K562 (cell line): ENCODE measurements at regions not wholly inside any gene's neighbourhood (a gene's known extent, or its start where the extent isn't known, plus 50 kb on each side); places are given as distances from the start of the nearest gene placed in this dataset.

Experiments
- CCNT2 ChIP-seq: IDR thresholded peaks from 2 replicates; pipeline ENCODE4 v1.6.1; 2011; ENCODE audit warnings: borderline replicate concordance, low read depth, mild to moderate bottlenecking, moderate library complexity, mixed read lengths, low read length; ENCODE audit not compliant: insufficient read length; ENCODE audit errors: extremely low read depth
- FIP1L1 ChIP-seq: fragments of 200-400 bp; formaldehyde crosslinking; IDR thresholded peaks from 2 replicates; pipeline ENCODE4 v1.6.1; 2018; ENCODE audit warnings: mild to moderate bottlenecking, low read depth, low read length; ENCODE audit not compliant: poor library complexity, severe bottlenecking
- KAT8 ChIP-seq: fragments of 450-650 bp; IDR thresholded peaks from 2 replicates; pipeline ENCODE4 v1.6.1; 2016; ENCODE audit warnings: low read depth, mild to moderate bottlenecking
- KLF16 ChIP-seq: IDR thresholded peaks from 2 replicates; pipeline ENCODE4 v1.6.1; 2016; ENCODE audit warnings: antibody characterized with exemption
- POLR2A ChIP-seq: fragments of 450-650 bp; conservative IDR thresholded peaks from 2 replicates; pipeline ENCODE4 v1.6.1; 2016
- PREB ChIP-seq: sonication (generic); formaldehyde crosslinking; IDR thresholded peaks from 2 replicates; pipeline ENCODE4 v1.8.1; 2023; ENCODE audit warnings: mild to moderate bottlenecking, missing genetic modification reagents
- SMAD1 ChIP-seq: fragments of 150-350 bp; IDR thresholded peaks from 2 replicates; pipeline ENCODE4 v1.6.1; 2014; ENCODE audit warnings: low read length, low read depth; ENCODE audit not compliant: partially characterized antibody
- TAL1 ChIP-seq: fragments of 450-650 bp; IDR thresholded peaks from 2 replicates; pipeline ENCODE4 v1.6.1; 2016; ENCODE audit warnings: mild to moderate bottlenecking
- U2AF2 ChIP-seq: fragments of 200-400 bp; formaldehyde crosslinking; optimal IDR thresholded peaks from 2 replicates; pipeline ENCODE3; 2017; ENCODE audit warnings: low read depth, mild to moderate bottlenecking, low read length
- ZBTB5 ChIP-seq: fragments of 450-650 bp; IDR thresholded peaks from 2 replicates; pipeline ENCODE4 v1.6.1; 2017; ENCODE audit warnings: antibody characterized with exemption
- ZC3H11A ChIP-seq: IDR thresholded peaks from 2 replicates; pipeline ENCODE4 v1.6.1; 2012; ENCODE audit warnings: low read depth, low read length, improper control_type of control experiment
- ZKSCAN3 ChIP-seq: fragments of 250-450 bp; sonication (Bioruptor Pico); IDR thresholded peaks from 2 replicates; pipeline ENCODE4 v1.4.0; 2020
- ZNF311 ChIP-seq: fragments of 250-450 bp; sonication (Bioruptor Pico); IDR thresholded peaks from 2 replicates; pipeline ENCODE4 v1.4.0; 2020; ENCODE audit warnings: mild to moderate bottlenecking, moderate library complexity
- TF ChIP-seq, protein P1 (sequence below): fragments of 200-800 bp; sonication (Bioruptor generic); IDR thresholded peaks from 2 replicates; pipeline ENCODE4 v1.6.1; 2017; ENCODE audit warnings: missing genetic modification characterization, missing compliant biosample characterization
- TF ChIP-seq, protein P2 (sequence below), 2 experiments: fragments of 450-650 bp; IDR thresholded peaks; 2 replicates each; pipeline ENCODE4 v1.6.1; 2018; ENCODE audit warnings: mild to moderate bottlenecking in 2 of 2, low read depth in 1 of 2; ENCODE audit not compliant: partially characterized antibody in 2 of 2
- TF ChIP-seq, protein P3 (sequence below): sonication (generic); formaldehyde crosslinking; IDR thresholded peaks from 2 replicates; pipeline ENCODE4 v1.4.0; 2020; ENCODE audit warnings: mild to moderate bottlenecking, missing genetic modification reagents

DNA sequence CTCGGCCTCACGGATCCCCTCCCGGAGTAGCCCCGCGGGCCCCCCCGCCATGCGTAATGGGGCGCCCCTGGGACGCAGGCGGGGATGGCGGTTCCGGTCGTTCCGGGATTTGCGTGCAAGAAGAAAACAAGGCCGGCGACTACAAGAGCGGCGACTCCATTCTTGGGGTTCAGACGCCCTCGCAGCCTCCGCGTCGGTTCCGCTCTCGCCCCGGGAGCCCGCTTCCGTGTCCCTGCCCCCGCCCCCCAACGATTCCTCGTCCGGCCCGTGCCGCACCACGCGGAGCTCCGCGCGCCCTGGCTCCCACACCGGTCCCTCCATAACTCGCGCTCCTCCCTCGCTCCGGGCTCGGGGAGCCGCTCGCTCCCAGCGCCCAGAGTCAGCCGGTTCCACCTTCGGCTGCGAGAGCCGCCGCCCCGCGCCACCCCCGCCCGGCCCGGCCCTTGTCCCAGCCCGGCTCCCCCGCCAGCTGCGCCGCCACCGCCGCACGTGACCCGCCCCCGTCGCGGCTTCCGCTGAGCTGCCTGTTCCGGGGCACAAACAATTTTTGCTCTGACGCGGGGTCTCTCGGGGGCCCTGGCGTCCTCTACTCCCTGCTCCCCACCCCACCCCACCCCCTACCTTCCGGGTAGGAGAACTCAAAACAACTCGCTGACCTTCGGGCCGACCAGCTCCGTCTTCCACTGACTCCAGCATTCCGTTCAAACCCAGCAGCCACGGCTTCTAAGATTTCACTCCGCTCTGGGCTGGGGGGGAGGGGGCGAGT, 78.8 kb upstream of the BCOR start (continued):
- TF ChIP-seq, protein P1, sequence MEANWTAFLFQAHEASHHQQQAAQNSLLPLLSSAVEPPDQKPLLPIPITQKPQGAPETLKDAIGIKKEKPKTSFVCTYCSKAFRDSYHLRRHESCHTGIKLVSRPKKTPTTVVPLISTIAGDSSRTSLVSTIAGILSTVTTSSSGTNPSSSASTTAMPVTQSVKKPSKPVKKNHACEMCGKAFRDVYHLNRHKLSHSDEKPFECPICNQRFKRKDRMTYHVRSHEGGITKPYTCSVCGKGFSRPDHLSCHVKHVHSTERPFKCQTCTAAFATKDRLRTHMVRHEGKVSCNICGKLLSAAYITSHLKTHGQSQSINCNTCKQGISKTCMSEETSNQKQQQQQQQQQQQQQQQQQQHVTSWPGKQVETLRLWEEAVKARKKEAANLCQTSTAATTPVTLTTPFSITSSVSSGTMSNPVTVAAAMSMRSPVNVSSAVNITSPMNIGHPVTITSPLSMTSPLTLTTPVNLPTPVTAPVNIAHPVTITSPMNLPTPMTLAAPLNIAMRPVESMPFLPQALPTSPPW (CRISPR knock-in tag): peak; percentile 76; the same call in 1 of the 2 replicates
- TF ChIP-seq PREB (CRISPR knock-in tag): no peak
- no peak for TF ChIP-seq KLF16
- TF ChIP-seq, protein P2, sequence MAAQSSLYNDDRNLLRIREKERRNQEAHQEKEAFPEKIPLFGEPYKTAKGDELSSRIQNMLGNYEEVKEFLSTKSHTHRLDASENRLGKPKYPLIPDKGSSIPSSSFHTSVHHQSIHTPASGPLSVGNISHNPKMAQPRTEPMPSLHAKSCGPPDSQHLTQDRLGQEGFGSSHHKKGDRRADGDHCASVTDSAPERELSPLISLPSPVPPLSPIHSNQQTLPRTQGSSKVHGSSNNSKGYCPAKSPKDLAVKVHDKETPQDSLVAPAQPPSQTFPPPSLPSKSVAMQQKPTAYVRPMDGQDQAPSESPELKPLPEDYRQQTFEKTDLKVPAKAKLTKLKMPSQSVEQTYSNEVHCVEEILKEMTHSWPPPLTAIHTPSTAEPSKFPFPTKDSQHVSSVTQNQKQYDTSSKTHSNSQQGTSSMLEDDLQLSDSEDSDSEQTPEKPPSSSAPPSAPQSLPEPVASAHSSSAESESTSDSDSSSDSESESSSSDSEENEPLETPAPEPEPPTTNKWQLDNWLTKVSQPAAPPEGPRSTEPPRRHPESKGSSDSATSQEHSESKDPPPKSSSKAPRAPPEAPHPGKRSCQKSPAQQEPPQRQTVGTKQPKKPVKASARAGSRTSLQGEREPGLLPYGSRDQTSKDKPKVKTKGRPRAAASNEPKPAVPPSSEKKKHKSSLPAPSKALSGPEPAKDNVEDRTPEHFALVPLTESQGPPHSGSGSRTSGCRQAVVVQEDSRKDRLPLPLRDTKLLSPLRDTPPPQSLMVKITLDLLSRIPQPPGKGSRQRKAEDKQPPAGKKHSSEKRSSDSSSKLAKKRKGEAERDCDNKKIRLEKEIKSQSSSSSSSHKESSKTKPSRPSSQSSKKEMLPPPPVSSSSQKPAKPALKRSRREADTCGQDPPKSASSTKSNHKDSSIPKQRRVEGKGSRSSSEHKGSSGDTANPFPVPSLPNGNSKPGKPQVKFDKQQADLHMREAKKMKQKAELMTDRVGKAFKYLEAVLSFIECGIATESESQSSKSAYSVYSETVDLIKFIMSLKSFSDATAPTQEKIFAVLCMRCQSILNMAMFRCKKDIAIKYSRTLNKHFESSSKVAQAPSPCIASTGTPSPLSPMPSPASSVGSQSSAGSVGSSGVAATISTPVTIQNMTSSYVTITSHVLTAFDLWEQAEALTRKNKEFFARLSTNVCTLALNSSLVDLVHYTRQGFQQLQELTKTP (IDR thresholded peaks at IDR 0.05; ENCODE audit: low read depth in 1 of 2, partially characterized antibody in 2 of 2): no peak
- no peak for TF ChIP-seq KAT8
- peak; percentile 53 for TF ChIP-seq CCNT2
- no peak for TF ChIP-seq U2AF2
- peak; percentile 8; the same call in 1 of the 2 replicates for TF ChIP-seq POLR2A
- no peak for TF ChIP-seq ZBTB5
- TF ChIP-seq ZNF311: no peak
- no peak for TF ChIP-seq ZC3H11A
- no peak for TF ChIP-seq SMAD1
- TF ChIP-seq, protein P3, sequence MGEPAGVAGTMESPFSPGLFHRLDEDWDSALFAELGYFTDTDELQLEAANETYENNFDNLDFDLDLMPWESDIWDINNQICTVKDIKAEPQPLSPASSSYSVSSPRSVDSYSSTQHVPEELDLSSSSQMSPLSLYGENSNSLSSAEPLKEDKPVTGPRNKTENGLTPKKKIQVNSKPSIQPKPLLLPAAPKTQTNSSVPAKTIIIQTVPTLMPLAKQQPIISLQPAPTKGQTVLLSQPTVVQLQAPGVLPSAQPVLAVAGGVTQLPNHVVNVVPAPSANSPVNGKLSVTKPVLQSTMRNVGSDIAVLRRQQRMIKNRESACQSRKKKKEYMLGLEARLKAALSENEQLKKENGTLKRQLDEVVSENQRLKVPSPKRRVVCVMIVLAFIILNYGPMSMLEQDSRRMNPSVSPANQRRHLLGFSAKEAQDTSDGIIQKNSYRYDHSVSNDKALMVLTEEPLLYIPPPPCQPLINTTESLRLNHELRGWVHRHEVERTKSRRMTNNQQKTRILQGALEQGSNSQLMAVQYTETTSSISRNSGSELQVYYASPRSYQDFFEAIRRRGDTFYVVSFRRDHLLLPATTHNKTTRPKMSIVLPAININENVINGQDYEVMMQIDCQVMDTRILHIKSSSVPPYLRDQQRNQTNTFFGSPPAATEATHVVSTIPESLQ (CRISPR knock-in tag): no peak
- no peak for TF ChIP-seq TAL1
- no peak for TF ChIP-seq FIP1L1
- TF ChIP-seq ZKSCAN3 (CRISPR knock-in tag): no peak
